HFFc6 (cell line): ENCODE measurements at regions not wholly inside any gene's neighbourhood (a gene's known extent, or its start where the extent isn't known, plus 50 kb on each side); places are given as distances from the start of the nearest gene placed in this dataset.

Source experiments
- DNase-seq: peaks from one replicate; pipeline ENCODE4 v3.0.0-alpha.2; 2018
- H3K27ac Mint-ChIP-seq: 2 replicates; pipeline ENCODE4 v1.8.0; 2020; ENCODE audit warnings: mild to moderate bottlenecking, mixed read lengths
- H3K27me3 Mint-ChIP-seq: 2 replicates; pipeline ENCODE4 v1.8.0; 2021; ENCODE audit warnings: mild to moderate bottlenecking, moderate library complexity, mixed read lengths; ENCODE audit not compliant: insufficient read depth
- H3K36me3 Mint-ChIP-seq: 2 replicates; pipeline ENCODE4 v1.8.0; 2021; ENCODE audit warnings: low read depth, mixed read lengths
- H3K4me1 Mint-ChIP-seq: 2 replicates; pipeline ENCODE4 v1.8.0; 2020; ENCODE audit warnings: low read depth, mixed read lengths
- H3K4me3 Mint-ChIP-seq: 2 replicates; pipeline ENCODE4 v1.8.0; 2020; ENCODE audit warnings: mild to moderate bottlenecking, moderate library complexity, mixed read lengths
- H3K9me3 Mint-ChIP-seq: 2 replicates; pipeline ENCODE4 v1.8.0; 2020; ENCODE audit warnings: mild to moderate bottlenecking, mixed read lengths
- TF ChIP-seq, protein P1 (sequence below): fragments of 200-600 bp; sonication (generic); IDR thresholded peaks from 2 replicates; pipeline ENCODE4 v1.5.0; 2021; ENCODE audit warnings: antibody characterized with exemption, mild to moderate bottlenecking

DNA sequence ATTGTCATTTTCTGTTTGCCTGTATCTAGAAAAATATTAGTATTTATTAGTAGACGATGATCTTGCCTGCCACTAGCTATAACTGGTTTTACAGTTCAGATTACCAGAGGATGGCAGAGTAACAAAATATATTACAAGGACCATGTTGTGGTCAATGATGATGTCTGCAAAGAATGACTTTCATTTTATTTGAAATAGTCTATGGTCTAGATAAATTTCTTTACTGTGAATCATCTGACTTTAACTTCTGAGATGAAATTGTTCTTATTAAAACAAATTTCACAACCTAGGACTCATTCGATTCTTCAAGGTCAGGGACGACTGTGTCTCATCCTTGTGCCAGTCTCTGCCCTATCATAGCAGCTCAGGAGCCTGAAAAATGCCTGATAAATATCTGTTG lies 637.8 kb upstream of the KLF12 start:
- peak overlapping the region; percentile 45 for H3K4me3 Mint-ChIP-seq
- peak; percentile 86 for DNase-seq
- TF ChIP-seq, protein P1, sequence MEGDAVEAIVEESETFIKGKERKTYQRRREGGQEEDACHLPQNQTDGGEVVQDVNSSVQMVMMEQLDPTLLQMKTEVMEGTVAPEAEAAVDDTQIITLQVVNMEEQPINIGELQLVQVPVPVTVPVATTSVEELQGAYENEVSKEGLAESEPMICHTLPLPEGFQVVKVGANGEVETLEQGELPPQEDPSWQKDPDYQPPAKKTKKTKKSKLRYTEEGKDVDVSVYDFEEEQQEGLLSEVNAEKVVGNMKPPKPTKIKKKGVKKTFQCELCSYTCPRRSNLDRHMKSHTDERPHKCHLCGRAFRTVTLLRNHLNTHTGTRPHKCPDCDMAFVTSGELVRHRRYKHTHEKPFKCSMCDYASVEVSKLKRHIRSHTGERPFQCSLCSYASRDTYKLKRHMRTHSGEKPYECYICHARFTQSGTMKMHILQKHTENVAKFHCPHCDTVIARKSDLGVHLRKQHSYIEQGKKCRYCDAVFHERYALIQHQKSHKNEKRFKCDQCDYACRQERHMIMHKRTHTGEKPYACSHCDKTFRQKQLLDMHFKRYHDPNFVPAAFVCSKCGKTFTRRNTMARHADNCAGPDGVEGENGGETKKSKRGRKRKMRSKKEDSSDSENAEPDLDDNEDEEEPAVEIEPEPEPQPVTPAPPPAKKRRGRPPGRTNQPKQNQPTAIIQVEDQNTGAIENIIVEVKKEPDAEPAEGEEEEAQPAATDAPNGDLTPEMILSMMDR, result no peak

DNA sequence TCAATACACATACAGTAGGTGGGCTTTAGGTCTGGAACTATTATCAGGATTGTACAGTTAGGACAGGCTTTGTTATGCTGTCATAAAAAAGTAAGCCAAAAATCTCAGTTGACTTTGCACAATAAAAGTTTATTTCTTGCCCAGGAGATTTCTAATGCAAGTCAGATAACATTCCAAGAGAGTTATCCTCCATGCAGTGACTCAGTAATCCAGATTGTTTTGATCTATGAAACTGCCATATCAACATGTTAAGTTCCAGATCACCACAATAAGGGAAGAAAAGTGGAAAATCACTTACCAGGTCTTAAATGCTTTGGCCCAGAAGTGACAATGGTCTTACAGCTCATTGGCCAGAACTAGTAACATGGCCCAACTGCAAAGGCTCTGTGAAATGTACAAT lies 636.2 kb upstream of the KLF12 start:
- Mint-ChIP-seq H3K36me3 (no peaks in the 10 kb centered on the region), H3K27me3 (no peaks in the 10 kb centered on the region), H3K9me3 (no peaks in the 10 kb centered on the region), H3K4me1 (peaks cover 74% of the 10 kb centered on the region), H3K27ac (peak overlapping the region; percentile 87), H3K4me3 (peak overlapping the region; percentile 34; the same call in 1 of the 2 replicates)
- peak; percentile 93 for DNase-seq
- TF ChIP-seq, protein P1, result no peak

More for the DNA sequence above, 637.8 kb upstream of the KLF12 start:
- peaks cover 70% of the 10 kb centered on the region for H3K4me1 Mint-ChIP-seq
- peak overlapping the region; percentile 87 for H3K27ac Mint-ChIP-seq
- H3K9me3 Mint-ChIP-seq, result no peaks in the 10 kb centered on the region
- no peaks in the 10 kb centered on the region for H3K27me3 Mint-ChIP-seq
- no peaks in the 10 kb centered on the region for H3K36me3 Mint-ChIP-seq

GRCh38 chr13:74769333-74769732 lies 635.1 kb upstream of the KLF12 start:
- Mint-ChIP-seq H3K4me1 (peaks cover 68% of the 10 kb centered on the region), H3K9me3 (no peaks in the 10 kb centered on the region), H3K27ac (peak overlapping the region; percentile 87; the same call in 1 of the 2 replicates), H3K27me3 (no peaks in the 10 kb centered on the region), H3K36me3 (no peaks in the 10 kb centered on the region), H3K4me3 (no peak overlapping the region)
- TF ChIP-seq, protein P1, result no peak
- no peak for DNase-seq

DNA sequence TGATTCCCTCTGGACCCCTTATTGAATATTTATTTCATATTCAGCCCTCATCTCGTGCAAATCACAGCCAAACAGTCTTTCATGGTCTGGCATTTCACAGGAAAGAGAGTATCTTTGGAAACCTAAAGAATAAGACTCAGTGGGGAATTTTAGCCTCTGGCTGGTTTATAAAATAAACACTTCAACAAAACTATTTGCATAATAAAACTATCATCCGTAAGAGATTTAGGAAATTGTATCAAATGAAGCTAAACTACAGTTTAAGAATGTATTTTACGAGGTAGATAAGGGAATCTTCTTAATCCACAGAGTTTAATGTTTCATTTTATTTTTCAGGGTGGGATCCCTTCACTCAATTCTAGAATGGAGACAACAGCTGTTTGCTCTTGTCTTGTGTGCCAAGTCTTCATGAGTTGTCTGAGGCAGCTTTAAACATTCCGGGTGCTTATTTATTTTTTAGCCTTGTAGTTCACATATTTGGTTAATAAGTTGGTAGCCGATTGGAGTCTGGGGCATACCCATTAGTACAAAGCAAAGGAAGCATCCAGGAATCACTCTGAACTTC lies 634.4 kb upstream of the KLF12 start:
- H3K4me1 Mint-ChIP-seq, result peaks cover 61% of the 10 kb centered on the region
- H3K9me3 Mint-ChIP-seq, result no peaks in the 10 kb centered on the region
- H3K27me3 Mint-ChIP-seq, result no peaks in the 10 kb centered on the region
- peak overlapping the region; percentile 58 for H3K27ac Mint-ChIP-seq
- no peaks in the 10 kb centered on the region for H3K36me3 Mint-ChIP-seq
- TF ChIP-seq, protein P1, result no peak
- DNase-seq, result no peak
- H3K4me3 Mint-ChIP-seq, result no peak overlapping the region

DNA sequence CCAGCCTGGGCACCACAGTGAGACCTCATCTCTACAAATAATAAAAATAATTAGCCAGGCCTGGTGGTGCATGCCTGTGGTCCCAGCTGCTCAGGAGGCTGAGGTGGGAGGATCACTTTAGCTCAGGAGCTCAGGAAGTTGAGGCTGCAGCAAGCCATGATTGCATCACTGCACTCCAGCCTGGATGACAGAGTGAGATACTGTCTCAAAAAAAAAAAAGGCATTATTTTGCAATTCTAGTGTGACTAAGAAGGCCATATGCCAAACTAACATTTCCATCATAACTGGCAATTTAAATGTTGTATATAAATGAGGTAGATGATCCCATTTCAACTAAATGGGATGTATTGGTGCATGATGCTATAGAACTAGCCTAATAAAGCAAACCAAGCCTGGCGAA lies 632.8 kb upstream of the KLF12 start:
- TF ChIP-seq, protein P1, result no peak

More for the DNA sequence above, 632.8 kb upstream of the KLF12 start:
- H3K27ac Mint-ChIP-seq, result no peak overlapping the region
- no peaks in the 10 kb centered on the region for H3K36me3 Mint-ChIP-seq
- no peaks in the 10 kb centered on the region for H3K9me3 Mint-ChIP-seq
- H3K4me3 Mint-ChIP-seq, result no peak overlapping the region
- DNase-seq, result peak; percentile 17
- peaks cover 49% of the 10 kb centered on the region for H3K4me1 Mint-ChIP-seq
- no peaks in the 10 kb centered on the region for H3K27me3 Mint-ChIP-seq
